ENCODE measurements at regions not wholly inside any gene's neighbourhood (a gene's known extent, or its start where the extent isn't known, plus 50 kb on each side); places are given as distances from the start of the nearest gene placed in this dataset.

DNA sequence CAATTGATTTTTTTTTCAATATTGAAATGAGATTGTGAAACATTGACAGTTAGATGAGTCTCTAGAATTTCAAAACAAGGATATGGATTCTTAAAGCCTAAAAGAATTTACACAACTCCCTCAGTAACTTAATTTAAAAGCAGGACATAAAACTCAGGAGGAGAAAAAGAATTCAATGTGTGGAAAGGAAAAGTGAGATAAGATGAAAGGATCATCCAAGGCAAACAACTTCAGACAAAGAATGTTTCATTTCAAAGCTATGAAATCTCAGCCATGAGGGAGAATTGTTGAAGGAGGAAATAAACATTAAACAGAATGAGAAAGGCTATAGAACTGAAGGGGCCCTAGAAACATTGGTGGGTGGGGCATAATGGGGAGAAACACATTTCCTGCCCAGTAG is 191.7 kb upstream of the NOX3 start:
- Histone ChIP-seq H3K4me1 (ENCODE audit: low read depth) (peaks cover 4% of the 10 kb centered on the region), H3K27ac (no peak overlapping the region), H3K27me3 (no peaks in the 10 kb centered on the region), H3K4me3 (no peak overlapping the region), H3K36me3 (no peaks in the 10 kb centered on the region), H3K9me3 (ENCODE audit: low read depth) (no peaks in the 10 kb centered on the region)
- TF ChIP-seq, protein P1, sequence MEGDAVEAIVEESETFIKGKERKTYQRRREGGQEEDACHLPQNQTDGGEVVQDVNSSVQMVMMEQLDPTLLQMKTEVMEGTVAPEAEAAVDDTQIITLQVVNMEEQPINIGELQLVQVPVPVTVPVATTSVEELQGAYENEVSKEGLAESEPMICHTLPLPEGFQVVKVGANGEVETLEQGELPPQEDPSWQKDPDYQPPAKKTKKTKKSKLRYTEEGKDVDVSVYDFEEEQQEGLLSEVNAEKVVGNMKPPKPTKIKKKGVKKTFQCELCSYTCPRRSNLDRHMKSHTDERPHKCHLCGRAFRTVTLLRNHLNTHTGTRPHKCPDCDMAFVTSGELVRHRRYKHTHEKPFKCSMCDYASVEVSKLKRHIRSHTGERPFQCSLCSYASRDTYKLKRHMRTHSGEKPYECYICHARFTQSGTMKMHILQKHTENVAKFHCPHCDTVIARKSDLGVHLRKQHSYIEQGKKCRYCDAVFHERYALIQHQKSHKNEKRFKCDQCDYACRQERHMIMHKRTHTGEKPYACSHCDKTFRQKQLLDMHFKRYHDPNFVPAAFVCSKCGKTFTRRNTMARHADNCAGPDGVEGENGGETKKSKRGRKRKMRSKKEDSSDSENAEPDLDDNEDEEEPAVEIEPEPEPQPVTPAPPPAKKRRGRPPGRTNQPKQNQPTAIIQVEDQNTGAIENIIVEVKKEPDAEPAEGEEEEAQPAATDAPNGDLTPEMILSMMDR (IDR thresholded peaks at IDR 0.05; ENCODE audit: low read depth, low read length): no peak
- peak in 1 of 2 donors; percentile 10 for DNase-seq (ENCODE audit: low read depth in 1 of 2, low spot score in 1 of 2)

DNA sequence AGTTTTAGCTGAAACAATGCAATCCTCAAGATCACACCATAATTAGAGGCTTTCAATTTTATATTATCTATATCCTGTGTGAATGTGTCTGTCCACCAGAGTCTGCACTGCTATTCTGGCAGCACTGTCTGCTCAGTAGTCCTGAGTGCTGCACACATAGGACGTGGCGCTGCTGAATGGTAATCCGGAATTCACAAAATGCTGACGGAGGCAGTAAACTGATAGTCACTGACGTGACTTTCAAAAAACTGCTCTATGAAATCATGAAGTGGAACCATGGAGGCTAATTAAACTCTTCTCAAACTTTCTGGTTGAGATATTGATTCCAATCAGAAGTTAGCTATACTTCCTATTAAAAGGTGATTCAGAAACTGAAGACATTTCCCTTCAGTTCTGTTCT is 190.8 kb upstream of the NOX3 start:
- no peaks in the 10 kb centered on the region for H3K9me3 ChIP-seq (ENCODE audit: low read depth)
- no peak overlapping the region for H3K4me3 ChIP-seq
- TF ChIP-seq, protein P1 (IDR thresholded peaks at IDR 0.05; ENCODE audit: low read depth, low read length): peak; percentile 6
- DNase-seq (ENCODE audit: low read depth in 1 of 2, low spot score in 1 of 2): peak in 1 of 2 donors; percentile 59
- no peaks in the 10 kb centered on the region for H3K27me3 ChIP-seq
- H3K4me1 ChIP-seq (ENCODE audit: low read depth): peaks cover 4% of the 10 kb centered on the region
- H3K27ac ChIP-seq: no peak overlapping the region
- no peaks in the 10 kb centered on the region for H3K36me3 ChIP-seq

DNA sequence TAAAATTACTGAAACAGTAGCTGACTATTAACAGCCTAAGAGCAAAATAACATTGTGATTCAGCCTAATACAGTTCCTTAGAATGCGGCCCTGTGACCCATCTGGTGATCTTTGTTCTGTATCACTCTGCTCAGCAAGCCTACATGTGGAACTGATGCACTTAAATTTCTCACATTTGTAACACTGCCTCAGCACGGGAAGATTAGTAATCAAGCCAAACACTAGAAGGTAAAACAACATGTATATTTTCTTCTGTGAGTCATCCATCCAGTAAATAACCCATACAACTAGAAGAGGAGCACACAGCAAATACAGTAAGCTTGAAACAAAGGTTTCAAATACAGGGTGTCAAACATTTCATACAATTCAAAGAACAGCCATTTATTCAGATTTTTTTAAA is 189.7 kb upstream of the NOX3 start:
- no peak overlapping the region for H3K4me3 ChIP-seq
- TF ChIP-seq, protein P1 (IDR thresholded peaks at IDR 0.05; ENCODE audit: low read depth, low read length): no peak
- no peak overlapping the region for H3K27ac ChIP-seq
- DNase-seq (ENCODE audit: low read depth in 1 of 2, low spot score in 1 of 2): no peak
- no peaks in the 10 kb centered on the region for H3K36me3 ChIP-seq
- H3K27me3 ChIP-seq: no peaks in the 10 kb centered on the region
- peaks cover 4% of the 10 kb centered on the region for H3K4me1 ChIP-seq (ENCODE audit: low read depth)
- no peaks in the 10 kb centered on the region for H3K9me3 ChIP-seq (ENCODE audit: low read depth)

DNA sequence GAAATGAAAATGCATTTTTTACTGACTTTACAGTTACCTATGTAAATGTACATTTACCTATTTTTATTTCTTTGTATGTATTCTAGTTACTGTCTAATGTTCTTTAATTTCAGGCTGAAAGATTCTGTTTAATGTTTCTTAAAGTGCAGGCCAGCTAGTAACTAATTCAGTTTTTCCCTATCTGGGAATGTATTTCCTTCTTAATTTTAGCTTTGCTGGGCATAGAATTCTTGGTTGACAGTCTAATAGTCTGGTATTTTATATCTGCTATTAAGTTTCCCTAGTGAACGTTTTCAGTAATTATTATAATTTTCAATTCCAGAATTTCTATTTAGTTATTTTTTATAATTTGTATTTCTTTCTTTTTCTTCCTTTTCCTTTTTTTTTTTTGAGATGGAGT is 186.0 kb upstream of the NOX3 start:
- Histone ChIP-seq H3K4me1 (ENCODE audit: low read depth) (peaks cover 4% of the 10 kb centered on the region), H3K36me3 (no peaks in the 10 kb centered on the region), H3K27me3 (no peaks in the 10 kb centered on the region), H3K4me3 (no peak overlapping the region), H3K27ac (no peak overlapping the region), H3K9me3 (ENCODE audit: low read depth) (no peaks in the 10 kb centered on the region)
- TF ChIP-seq, protein P1 (IDR thresholded peaks at IDR 0.05; ENCODE audit: low read depth, low read length): no peak
- DNase-seq (ENCODE audit: low read depth in 1 of 2, low spot score in 1 of 2): no peak

DNA sequence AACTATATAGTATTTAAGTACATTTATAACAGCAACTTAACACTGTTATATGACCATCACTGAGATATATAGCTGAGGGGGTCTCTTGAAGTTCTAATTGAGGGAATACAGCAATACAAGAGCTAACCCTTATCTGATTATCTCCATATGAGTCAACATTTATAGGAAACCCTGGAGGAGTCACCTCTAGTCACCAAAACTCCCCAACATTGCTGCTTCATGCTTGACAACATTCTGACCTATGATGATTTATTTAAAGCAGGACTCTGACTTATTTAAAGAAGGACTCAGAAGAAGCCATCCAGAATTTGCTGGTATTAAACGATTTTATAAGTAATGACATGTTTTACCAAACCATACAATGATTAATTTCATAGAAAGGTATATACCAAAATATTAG is 182.6 kb upstream of the NOX3 start:
- H3K4me1 ChIP-seq (ENCODE audit: low read depth): no peaks in the 10 kb centered on the region
- H3K36me3 ChIP-seq: no peaks in the 10 kb centered on the region
- no peaks in the 10 kb centered on the region for H3K27me3 ChIP-seq
- H3K27ac ChIP-seq: no peak overlapping the region
- no peaks in the 10 kb centered on the region for H3K9me3 ChIP-seq (ENCODE audit: low read depth)
- TF ChIP-seq, protein P1 (IDR thresholded peaks at IDR 0.05; ENCODE audit: low read depth, low read length): no peak
- DNase-seq (ENCODE audit: low read depth in 1 of 2, low spot score in 1 of 2): no peak
- H3K4me3 ChIP-seq: no peak overlapping the region

DNA sequence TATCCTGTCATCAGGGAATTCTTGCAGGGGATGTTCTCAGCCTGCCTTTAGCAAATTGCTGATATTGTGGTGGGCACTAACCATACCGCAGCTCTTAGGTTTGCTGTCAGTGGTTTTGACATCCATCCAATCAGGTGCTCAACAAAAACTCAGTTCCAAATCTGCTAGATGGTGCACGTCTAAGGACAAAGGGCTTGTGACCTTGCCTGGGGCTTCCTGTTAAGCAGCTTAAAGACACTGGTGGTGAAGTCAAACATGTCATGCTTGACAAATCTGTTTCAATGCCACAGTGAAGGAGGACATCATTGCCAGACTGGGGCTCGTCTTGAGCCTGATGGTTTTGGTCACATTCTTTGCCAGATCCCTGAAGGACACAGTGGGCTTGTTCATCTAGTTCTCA is 179.8 kb upstream of the NOX3 start:
- no peaks in the 10 kb centered on the region for H3K9me3 ChIP-seq (ENCODE audit: low read depth)
- no peaks in the 10 kb centered on the region for H3K36me3 ChIP-seq
- H3K4me1 ChIP-seq (ENCODE audit: low read depth): no peaks in the 10 kb centered on the region
- H3K27ac ChIP-seq: no peak overlapping the region
- DNase-seq (ENCODE audit: low read depth in 1 of 2, low spot score in 1 of 2): no peak
- H3K27me3 ChIP-seq: no peaks in the 10 kb centered on the region
- no peak overlapping the region for H3K4me3 ChIP-seq
- TF ChIP-seq, protein P1 (IDR thresholded peaks at IDR 0.05; ENCODE audit: low read depth, low read length): no peak
